LNCaP clone FGC (cell line): ENCODE measurements at regions not wholly inside any gene's neighbourhood (a gene's known extent, or its start where the extent isn't known, plus 50 kb on each side); places are given as distances from the start of the nearest gene placed in this dataset.

Experiments used
- DNase-seq: peaks from one replicate; pipeline ENCODE4 v3.0.0-alpha.2; 2011; ENCODE audit warnings: low read depth
- H3K4me3 ChIP-seq: 2 replicates; pipeline ENCODE4 v1.5.1; 2011; ENCODE audit warnings: mild to moderate bottlenecking, low read depth, low read length, control low read depth
- TF ChIP-seq, protein P1 (sequence below): IDR thresholded peaks from 2 replicates; pipeline ENCODE4 v1.5.1; 2012; ENCODE audit warnings: mild to moderate bottlenecking; ENCODE audit not compliant: control insufficient read depth, insufficient read depth; ENCODE audit errors: extremely low read depth

DNA sequence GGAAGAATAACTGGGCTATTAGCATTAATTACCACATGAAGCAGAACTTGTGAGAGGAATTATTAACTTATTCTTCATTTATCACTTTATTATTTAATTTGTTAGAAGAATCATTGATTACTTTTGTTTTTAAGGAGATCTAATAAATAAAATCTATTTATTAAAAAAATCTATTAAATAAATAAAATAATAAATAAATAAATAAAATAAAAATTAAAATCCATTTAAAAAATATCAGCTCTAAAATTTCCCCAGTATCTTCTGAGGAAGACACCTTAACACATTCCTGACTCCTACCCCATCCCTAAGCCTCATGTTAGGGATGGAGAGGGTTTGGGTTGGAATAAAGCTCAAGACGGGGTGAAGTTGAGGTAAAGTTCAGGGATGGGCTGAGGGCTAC is 231.4 kb downstream of the CLIC5 start:
- TF ChIP-seq, protein P1, sequence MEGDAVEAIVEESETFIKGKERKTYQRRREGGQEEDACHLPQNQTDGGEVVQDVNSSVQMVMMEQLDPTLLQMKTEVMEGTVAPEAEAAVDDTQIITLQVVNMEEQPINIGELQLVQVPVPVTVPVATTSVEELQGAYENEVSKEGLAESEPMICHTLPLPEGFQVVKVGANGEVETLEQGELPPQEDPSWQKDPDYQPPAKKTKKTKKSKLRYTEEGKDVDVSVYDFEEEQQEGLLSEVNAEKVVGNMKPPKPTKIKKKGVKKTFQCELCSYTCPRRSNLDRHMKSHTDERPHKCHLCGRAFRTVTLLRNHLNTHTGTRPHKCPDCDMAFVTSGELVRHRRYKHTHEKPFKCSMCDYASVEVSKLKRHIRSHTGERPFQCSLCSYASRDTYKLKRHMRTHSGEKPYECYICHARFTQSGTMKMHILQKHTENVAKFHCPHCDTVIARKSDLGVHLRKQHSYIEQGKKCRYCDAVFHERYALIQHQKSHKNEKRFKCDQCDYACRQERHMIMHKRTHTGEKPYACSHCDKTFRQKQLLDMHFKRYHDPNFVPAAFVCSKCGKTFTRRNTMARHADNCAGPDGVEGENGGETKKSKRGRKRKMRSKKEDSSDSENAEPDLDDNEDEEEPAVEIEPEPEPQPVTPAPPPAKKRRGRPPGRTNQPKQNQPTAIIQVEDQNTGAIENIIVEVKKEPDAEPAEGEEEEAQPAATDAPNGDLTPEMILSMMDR = no peak
- no peak overlapping the region for H3K4me3 ChIP-seq
- DNase-seq = no peak

DNA sequence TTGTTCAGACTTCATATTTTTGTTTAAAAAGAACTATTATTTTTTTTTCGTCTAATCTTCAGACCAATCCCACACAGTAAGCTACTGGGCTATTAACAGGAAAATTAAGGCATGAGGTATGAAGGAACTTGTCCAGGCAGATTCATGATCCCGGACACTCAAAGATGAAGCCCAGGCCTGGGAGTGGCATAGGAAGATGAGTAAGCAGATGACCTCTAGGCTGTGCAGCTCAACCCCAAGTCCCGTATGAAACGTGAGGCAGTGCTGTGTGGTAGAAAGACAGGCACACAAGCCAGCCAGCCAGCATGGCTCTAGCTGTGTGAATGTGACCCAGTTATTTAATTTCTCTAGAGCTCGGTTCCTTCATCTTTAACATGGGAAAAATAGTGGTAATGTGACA is 231.9 kb downstream of the CLIC5 start:
- H3K4me3 ChIP-seq = no peak overlapping the region
- TF ChIP-seq, protein P1 = no peak
- DNase-seq = no peak

GRCh38 chr6:45781890-45782289 is 233.8 kb downstream of the CLIC5 start:
- TF ChIP-seq, protein P1 = no peak
- no peak for DNase-seq
- no peak overlapping the region for H3K4me3 ChIP-seq

DNA sequence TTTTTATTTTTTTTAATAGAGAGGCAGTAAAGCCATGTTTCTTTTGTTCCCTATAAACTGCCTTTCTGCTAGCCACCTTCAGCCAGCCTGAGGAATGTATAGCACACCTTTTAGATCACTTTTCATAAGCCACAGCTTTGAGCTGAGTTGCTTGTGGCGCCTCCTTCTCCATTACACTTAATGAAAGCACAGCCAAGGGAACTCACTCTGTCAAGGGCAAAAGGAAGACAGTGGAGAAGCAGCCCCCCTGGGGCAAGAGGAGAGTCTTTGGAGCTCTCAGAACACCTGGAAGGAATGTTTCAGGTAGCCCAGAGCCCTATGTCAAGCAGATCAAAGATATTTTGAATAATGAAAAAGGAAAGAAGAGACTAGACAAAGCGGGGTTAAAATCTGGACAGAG is 235.1 kb downstream of the CLIC5 start:
- TF ChIP-seq, protein P1 = no peak
- no peak overlapping the region for H3K4me3 ChIP-seq
- DNase-seq = no peak

DNA sequence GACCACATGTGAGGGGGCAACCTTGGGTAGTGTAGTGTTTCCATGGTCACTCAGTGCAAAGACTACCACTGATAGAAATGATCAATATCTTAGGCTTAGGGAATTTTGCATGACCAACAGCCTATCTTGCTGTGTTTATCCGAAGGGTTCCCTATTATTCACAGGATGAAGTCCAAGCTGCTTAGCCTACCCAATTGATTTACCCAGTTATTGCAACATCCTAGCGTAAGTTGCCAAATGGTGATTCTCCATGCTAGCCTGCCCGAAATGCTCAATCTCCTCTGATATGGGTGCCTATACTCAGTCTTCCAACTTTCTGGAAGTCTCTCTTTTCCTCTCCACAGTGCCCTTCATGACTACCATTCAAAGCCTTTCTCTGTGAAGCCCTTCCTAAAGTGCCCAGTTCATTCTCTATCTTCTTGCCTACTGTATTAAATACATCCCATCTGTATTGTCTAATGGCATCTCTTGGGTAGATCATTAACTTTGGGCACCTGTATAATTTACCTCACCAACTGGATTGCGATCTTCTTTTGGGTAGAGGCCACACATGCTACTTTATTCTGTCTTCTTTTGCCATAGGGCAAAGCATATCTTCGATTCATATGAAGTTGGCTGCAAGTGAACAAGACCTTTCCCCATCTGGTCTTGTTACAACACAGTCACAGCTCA is 240.5 kb downstream of the CLIC5 start:
- H3K4me3 ChIP-seq = no peak overlapping the region
- no peak for DNase-seq
- TF ChIP-seq, protein P1 = no peak

DNA sequence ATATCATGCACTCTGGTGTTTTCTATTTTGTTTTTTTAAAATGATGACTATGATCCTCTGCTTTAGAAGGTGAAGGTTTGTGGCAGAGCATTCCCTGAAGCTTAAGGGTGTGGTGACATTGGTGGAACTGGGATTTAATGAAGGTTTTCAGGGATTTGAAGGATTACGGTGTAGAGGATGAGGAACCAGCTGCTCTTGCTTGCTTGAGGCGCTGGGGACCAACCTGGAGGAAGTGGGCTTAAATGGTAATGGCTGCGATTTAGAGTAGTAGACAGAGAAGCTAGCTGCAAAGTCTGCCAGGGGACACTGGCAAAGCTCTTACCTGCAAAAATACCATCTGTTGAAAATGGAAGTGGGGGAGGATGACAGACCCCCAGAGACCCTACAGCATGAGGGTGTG is 241.8 kb downstream of the CLIC5 start:
- DNase-seq = no peak
- H3K4me3 ChIP-seq = no peak overlapping the region
- TF ChIP-seq, protein P1 = no peak

- TF ChIP-seq, protein P1 = no peak
- no peak for DNase-seq
- H3K4me3 ChIP-seq = no peak overlapping the region
Measured at GRCh38 chr6:45772886-45773495, 242.7 kb downstream of the CLIC5 start.
